H9 (cell line): ENCODE measurements at regions not wholly inside any gene's neighbourhood (a gene's known extent, or its start where the extent isn't known, plus 50 kb on each side); places are given as distances from the start of the nearest gene placed in this dataset.

Source experiments
- DNase-seq: peaks from one replicate; pipeline ENCODE4 v3.0.0-alpha.2; 2017
- H2AFZ ChIP-seq: one replicate; pipeline ENCODE4 v1.6.1; 2013; ENCODE audit warnings: mild to moderate bottlenecking, low read length, control low read depth, moderate library complexity
- H2AK5ac ChIP-seq: 2 replicates; pipeline ENCODE4 v1.6.1; 2013; ENCODE audit warnings: low read length, control low read depth, mixed read lengths; ENCODE audit not compliant: insufficient read length
- H2BK120ac ChIP-seq: one replicate; pipeline ENCODE4 v1.6.1; 2013; ENCODE audit warnings: low read depth, mild to moderate bottlenecking, low read length, control low read depth, inconsistent platforms; ENCODE audit not compliant: poor library complexity, severe bottlenecking
- H2BK12ac ChIP-seq: 2 replicates; pipeline ENCODE4 v1.6.1; 2013; ENCODE audit warnings: low read length, control low read depth, mixed read lengths, low read depth; ENCODE audit not compliant: insufficient read length
- H2BK15ac ChIP-seq: 2 replicates; pipeline ENCODE4 v1.6.1; 2013; ENCODE audit warnings: low read depth, low read length, control low read depth
- H2BK20ac ChIP-seq: one replicate; pipeline ENCODE4 v1.6.1; 2013; ENCODE audit warnings: low read depth, mild to moderate bottlenecking, low read length, control low read depth, inconsistent platforms; ENCODE audit not compliant: poor library complexity, severe bottlenecking
- H2BK5ac ChIP-seq: 2 replicates; pipeline ENCODE4 v1.6.1; 2013; ENCODE audit warnings: low read length, control low read depth, mixed read lengths; ENCODE audit not compliant: insufficient read length
- H3K14ac ChIP-seq: 2 replicates; pipeline ENCODE4 v1.6.1; 2013; ENCODE audit warnings: low read length, control low read depth; ENCODE audit not compliant: insufficient read depth
- H3K18ac ChIP-seq: 2 replicates; pipeline ENCODE4 v1.6.1; 2013; ENCODE audit warnings: low read depth, mild to moderate bottlenecking, mixed read lengths, low read length, control low read depth; ENCODE audit not compliant: insufficient read length
- H3K23ac ChIP-seq: 2 replicates; pipeline ENCODE4 v1.6.1; 2013; ENCODE audit warnings: low read length, control low read depth, mixed read lengths, low read depth; ENCODE audit not compliant: insufficient read length
- H3K23me2 ChIP-seq: 2 replicates; pipeline ENCODE4 v1.6.1; 2013; ENCODE audit warnings: low read depth, mild to moderate bottlenecking, mixed read lengths, low read length, control low read depth; ENCODE audit not compliant: insufficient read length, poor library complexity, severe bottlenecking
- H3K27ac ChIP-seq: 2 replicates; pipeline ENCODE4 v1.5.1; 2013; ENCODE audit warnings: low read length, control low read depth, mixed read lengths, low read depth; ENCODE audit not compliant: insufficient read length
- H3K27me3 ChIP-seq: 2 replicates; pipeline ENCODE4 v1.6.1; 2013; ENCODE audit warnings: low read length, control low read depth, inconsistent platforms; ENCODE audit not compliant: insufficient read depth
- H3K4ac ChIP-seq: 2 replicates; pipeline ENCODE4 v1.6.1; 2013; ENCODE audit warnings: low read depth, mild to moderate bottlenecking, control low read depth, inconsistent platforms, low read length, moderate library complexity
- H3K4me1 ChIP-seq: 2 replicates; pipeline ENCODE4 v1.6.1; 2013; ENCODE audit warnings: low read length, control low read depth, inconsistent platforms; ENCODE audit not compliant: insufficient read depth
- H3K4me2 ChIP-seq: 2 replicates; pipeline ENCODE4 v1.6.1; 2013; ENCODE audit warnings: low read length, control low read depth, mixed read lengths; ENCODE audit not compliant: insufficient read length, insufficient read depth
- H3K56ac ChIP-seq: 2 replicates; pipeline ENCODE4 v1.6.1; 2013; ENCODE audit warnings: low read depth, mild to moderate bottlenecking, mixed read lengths, low read length, control low read depth; ENCODE audit not compliant: insufficient read length
- H3K79me1 ChIP-seq: 2 replicates; pipeline ENCODE4 v1.6.1; 2013; ENCODE audit warnings: low read depth, mild to moderate bottlenecking, moderate library complexity, low read length, control low read depth, inconsistent platforms; ENCODE audit not compliant: insufficient read depth, poor library complexity, severe bottlenecking
- H3K79me2 ChIP-seq: 2 replicates; pipeline ENCODE4 v1.6.1; 2013; ENCODE audit warnings: low read length, control low read depth, inconsistent platforms; ENCODE audit not compliant: insufficient read depth
- H3K9ac ChIP-seq: 2 replicates; pipeline ENCODE4 v1.6.1; 2013; ENCODE audit warnings: low read length, control low read depth, mixed read lengths; ENCODE audit not compliant: insufficient read length; ENCODE audit errors: extremely low read depth
- H3K9me3 ChIP-seq: one replicate; pipeline ENCODE4 v1.6.1; 2013; ENCODE audit warnings: low read depth, low read length, inconsistent platforms; ENCODE audit not compliant: control insufficient read depth
- H3T11ph ChIP-seq: one replicate; pipeline ENCODE4 v1.6.1; 2013; ENCODE audit warnings: mild to moderate bottlenecking, low read length, control low read depth, inconsistent platforms
- H4K20me1 ChIP-seq: one replicate; pipeline ENCODE4 v1.6.1; 2013; ENCODE audit not compliant: control insufficient read depth, insufficient read length, insufficient read depth
- H4K5ac ChIP-seq: 2 replicates; pipeline ENCODE4 v1.6.1; 2013; ENCODE audit warnings: low read depth, mild to moderate bottlenecking, mixed read lengths, low read length, control low read depth; ENCODE audit not compliant: insufficient read length
- H4K8ac ChIP-seq: replicated peaks from 2 replicates; pipeline ENCODE4 v1.6.1; 2013; ENCODE audit warnings: low read length, control low read depth, mixed read lengths, low read depth; ENCODE audit not compliant: insufficient read length
- H4K91ac ChIP-seq: 2 replicates; pipeline ENCODE4 v1.6.1; 2013; ENCODE audit warnings: low read depth, mild to moderate bottlenecking, moderate library complexity, mixed read lengths, low read length, control low read depth; ENCODE audit not compliant: insufficient read length
- H3K27ac Mint-ChIP-seq, 3 experiments: 2 replicates in 2 of 3; 3 replicates in 1 of 3; pipeline ENCODE4 v1.8.0; 2020 to 2021; ENCODE audit warnings: mixed read lengths in 3 of 3, mild to moderate bottlenecking in 1 of 3, moderate library complexity in 1 of 3
- H3K27me3 Mint-ChIP-seq: 2 replicates; pipeline ENCODE4 v1.8.0; 2021; ENCODE audit warnings: low read depth, mild to moderate bottlenecking, moderate library complexity, mixed read lengths
- H3K36me3 Mint-ChIP-seq, 3 experiments: 2 replicates in 2 of 3; 3 replicates in 1 of 3; pipeline ENCODE4 v1.8.0; 2020 to 2021; ENCODE audit warnings: low read depth in 3 of 3, mixed read lengths in 3 of 3; ENCODE audit not compliant: insufficient read depth in 1 of 3
- H3K4me1 Mint-ChIP-seq, 2 experiments: 2 replicates each; pipeline ENCODE4 v1.8.0; 2020; ENCODE audit warnings: mixed read lengths in 2 of 2
- H3K4me3 Mint-ChIP-seq, 2 experiments: 2 replicates in 1 of 2; 3 replicates in 1 of 2; pipeline ENCODE4 v1.8.0; 2020 to 2021; ENCODE audit warnings: mild to moderate bottlenecking in 2 of 2, mixed read lengths in 2 of 2, moderate library complexity in 1 of 2
- H3K9me3 Mint-ChIP-seq, 2 experiments: 2 replicates in 1 of 2; 3 replicates in 1 of 2; pipeline ENCODE4 v1.8.0; 2020; ENCODE audit warnings: mild to moderate bottlenecking in 2 of 2, mixed read lengths in 2 of 2, moderate library complexity in 1 of 2
- CTCF ChIP-seq: fragments of 200-600 bp; sonication (generic); conservative IDR thresholded peaks from 3 replicates; pipeline ENCODE4 v1.8.0; 2021; ENCODE audit warnings: antibody characterized with exemption, mild to moderate bottlenecking
- WGBS: extraction: QIAGEN DNeasy Blood & Tissue Kit; methylation state at CpG from one replicate; pipeline ENCODE4 v1.1.7; 2013; ENCODE audit warnings: missing lambda C conversion rate, low lambda C conversion rate, mixed read lengths; ENCODE audit not compliant: insufficient read length; ENCODE audit errors: extremely low coverage; 5-methylcytosine and 5-hydroxymethylcytosine counted together

GRCh38 chr7:106957766-106958165 lies 86.7 kb upstream of the PRKAR2B start:
- TF ChIP-seq CTCF: no peak
- WGBS: no CpG with 5 or more reads among the region's 2 CpGs
- H3K27ac Mint-ChIP-seq: no peak overlapping the region

More at GRCh38 chr7:106957766-106958165, 86.7 kb upstream of the PRKAR2B start:
- Histone ChIP-seq H2BK120ac (no peak overlapping the region), H3K4me1 (no peaks in the 10 kb centered on the region; the same call in 1 of the 2 replicates), H2BK15ac (no peak overlapping the region), H3K18ac (no peak overlapping the region), H3K27ac (no peak overlapping the region), H4K8ac (no peak overlapping the region), H3K9me3 (no peaks in the 10 kb centered on the region), H3K79me1 (no peaks in the 10 kb centered on the region), H4K91ac (no peak overlapping the region), H2BK12ac (no peak overlapping the region), H2BK20ac (no peak overlapping the region), H3K27me3 (no peaks in the 10 kb centered on the region), H3K4ac (no peak overlapping the region), H2BK5ac (no peak overlapping the region), H3K9ac (no peak overlapping the region), H4K20me1 (no peaks in the 10 kb centered on the region), H3K56ac (no peak overlapping the region), H3K4me2 (no peak overlapping the region), H3K23ac (no peak overlapping the region), H3K79me2 (no peaks in the 10 kb centered on the region), H2AFZ (no peak overlapping the region), H3K14ac (no peak overlapping the region), H2AK5ac (no peak overlapping the region), H3T11ph (no peak overlapping the region), H4K5ac (no peak overlapping the region), H3K23me2 (no peaks in the 10 kb centered on the region)
- H3K4me3 Mint-ChIP-seq: peak overlapping the region in 1 of 2 experiments; percentile 18; a peak in 1 of 5 replicates
- no peaks in the 10 kb centered on the region for H3K36me3 Mint-ChIP-seq
- H3K9me3 Mint-ChIP-seq: no peaks in the 10 kb centered on the region; a peak in 1 of 5 replicates
- H3K27me3 Mint-ChIP-seq: no peaks in the 10 kb centered on the region; the same call in 1 of the 2 replicates
- H3K4me1 Mint-ChIP-seq: peaks cover 8 to 11% of the 10 kb centered on the region in 2 experiments
- DNase-seq: no peak
